Mucosa of descending colon (tissue), 3 donors: ENCODE measurements at regions not wholly inside any gene's neighbourhood (a gene's known extent, or its start where the extent isn't known, plus 50 kb on each side); places are given as distances from the start of the nearest gene placed in this dataset.

ENCODE experiments used
- ATAC-seq: fragments of 200-7000 bp; cut with Tn5 transposase; one replicate; pipeline ENCODE4 v1.9.1; 2020; ENCODE audit warnings: mild to moderate bottlenecking, moderate library complexity
- DNase-seq, 3 donors: peaks; one replicate each; pipeline ENCODE4 v3.0.0-alpha.2; 2020
- H3K36me3 ChIP-seq: fragments of 200-600 bp; one replicate; pipeline ENCODE4 v1.8.0; 2021; ENCODE audit warnings: low read depth, mild to moderate bottlenecking
- H3K4me1 ChIP-seq: fragments of 200-600 bp; one replicate; pipeline ENCODE4 v1.8.0; 2021; ENCODE audit warnings: low read depth, mild to moderate bottlenecking
- H3K4me3 ChIP-seq: fragments of 200-600 bp; one replicate; pipeline ENCODE4 v1.8.0; 2021; ENCODE audit warnings: mild to moderate bottlenecking
- H3K9me3 ChIP-seq: fragments of 200-600 bp; one replicate; pipeline ENCODE4 v1.8.0; 2021; ENCODE audit warnings: mild to moderate bottlenecking
- CTCF ChIP-seq: fragments of 200-600 bp; IDR thresholded peaks from one replicate; pipeline ENCODE4 v1.8.0; 2022; ENCODE audit warnings: antibody characterized with exemption, mild to moderate bottlenecking
- intact Hi-C, 2 donors: fragments of 100-400 bp; cut with DNase I in 1 of 2; cut with micrococcal nuclease in 1 of 2; formaldehyde crosslinking; loops; one replicate each; pipeline versions ENCODE4 v1.11.0 to v1.11.1; 2022; cut with DNase I, micrococcal nuclease
- donor health status: DM: no; HTN: no; CAD: no; lungs with moderate emphysema.
- donor health status: DM: no; HTN: no; CAD: no.
- donor health status: DM: no; HTN: yes; CAD: no.

- ATAC-seq (no peak), DNase-seq (no peak)
- intact Hi-C loops = no loop called here
- TF ChIP-seq CTCF = no peak
- H3K4me3 ChIP-seq = no peak overlapping the region
- no peaks in the 10 kb centered on the region for H3K36me3 ChIP-seq
- H3K4me1 ChIP-seq = no peaks in the 10 kb centered on the region
- H3K9me3 ChIP-seq = no peaks in the 10 kb centered on the region
Measured at GRCh38 chr5:68074048-68074632, 141.4 kb upstream of the PIK3R1 start.

GRCh38 chr5:68071736-68072135, 143.8 kb upstream of the PIK3R1 start:
- Histone ChIP-seq H3K4me1 (no peaks in the 10 kb centered on the region), H3K4me3 (no peak overlapping the region), H3K9me3 (no peaks in the 10 kb centered on the region), H3K36me3 (no peaks in the 10 kb centered on the region)
- no peak for TF ChIP-seq CTCF
- intact Hi-C loops = no loop called here
- ATAC-seq (no peak), DNase-seq (no peak)

GRCh38 chr5:68071282-68071632, 144.3 kb upstream of the PIK3R1 start:
- intact Hi-C loops = no loop called here
- no peaks in the 10 kb centered on the region for H3K4me1 ChIP-seq
- ATAC-seq = no peak
- H3K9me3 ChIP-seq = no peaks in the 10 kb centered on the region
- H3K36me3 ChIP-seq = no peaks in the 10 kb centered on the region
- TF ChIP-seq CTCF = no peak
- H3K4me3 ChIP-seq = no peak overlapping the region
- DNase-seq = no peak

GRCh38 chr5:68070591-68071281, 144.8 kb upstream of the PIK3R1 start:
- ATAC-seq (no peak), DNase-seq (no peak)
- no peaks in the 10 kb centered on the region for H3K9me3 ChIP-seq
- intact Hi-C loops = no loop called here
- H3K4me1 ChIP-seq = no peaks in the 10 kb centered on the region
- no peaks in the 10 kb centered on the region for H3K36me3 ChIP-seq
- no peak overlapping the region for H3K4me3 ChIP-seq
- TF ChIP-seq CTCF = no peak

GRCh38 chr5:68067976-68068603, 147.5 kb upstream of the PIK3R1 start:
- Histone ChIP-seq H3K9me3 (no peaks in the 10 kb centered on the region), H3K4me1 (no peaks in the 10 kb centered on the region), H3K4me3 (no peak overlapping the region), H3K36me3 (no peaks in the 10 kb centered on the region)
- no peak for ATAC-seq
- no peak for DNase-seq
- intact Hi-C loops = no loop called here
- TF ChIP-seq CTCF = no peak
